WTC11 (cell line): ENCODE measurements at regions not wholly inside any gene's neighbourhood (a gene's known extent, or its start where the extent isn't known, plus 50 kb on each side); places are given as distances from the start of the nearest gene placed in this dataset.
"Not testable (repeated sequence)": the region's sequence is repeated elsewhere in the genome, so short reads cannot be mapped to it uniquely, and the experiment has no call there.

Experiments
- CTCF ChIP-seq: fragments of 200-600 bp; IDR thresholded peaks from 2 replicates; pipeline ENCODE4 v1.8.0; 2022; ENCODE audit warnings: antibody characterized with exemption
- SMAD3 ChIP-seq: sonication (generic); formaldehyde crosslinking; IDR thresholded peaks from 2 replicates; pipeline ENCODE4 v1.8.0; 2022; ENCODE audit warnings: missing genetic modification reagents, mild to moderate bottlenecking, borderline replicate concordance
- ZNF138 ChIP-seq: sonication (generic); formaldehyde crosslinking; conservative IDR thresholded peaks from 2 replicates; pipeline ENCODE4 v1.8.1; 2022; ENCODE audit warnings: mild to moderate bottlenecking, moderate library complexity, missing genetic modification reagents

GRCh38 chr2:91842913-91843312 is 3028.3 kb upstream of the TEKT4 start:
- TF ChIP-seq ZNF138 (CRISPR knock-in tag); SMAD3; CTCF: not testable (repeated sequence)
